Stomach (tissue), 8 donors: ENCODE measurements at regions not wholly inside any gene's neighbourhood (a gene's known extent, or its start where the extent isn't known, plus 50 kb on each side); places are given as distances from the start of the nearest gene placed in this dataset.

Source experiments
- DNase-seq, 2 donors: peaks; one replicate each; pipeline versions ENCODE4 v3.0.0 to v3.0.0-alpha.2; 2013 to 2019
- H3K27ac ChIP-seq, 5 donors: fragments of 200-600 bp in 4 of 5; sonication (generic) in 4 of 5; one replicate each; pipeline ENCODE4 v1.5.1; 2013 to 2019; ENCODE audit warnings: mild to moderate bottlenecking in 1 of 5, moderate library complexity in 1 of 5
- H3K27me3 ChIP-seq, 3 donors: fragments of 200-600 bp; sonication (generic); one replicate each; pipeline ENCODE4 v1.5.1; 2017 to 2019; ENCODE audit warnings: mixed run types in 1 of 3
- H3K36me3 ChIP-seq, 4 donors: fragments of 200-600 bp; sonication (generic); 1 replicate in 3 of 4; 2 replicates in 1 of 4; pipeline ENCODE4 v1.5.1; 2016 to 2019
- H3K4me1 ChIP-seq, 4 donors: fragments of 200-600 bp; sonication (generic); one replicate each; pipeline ENCODE4 v1.5.1; 2016 to 2019
- H3K4me3 ChIP-seq, 4 donors: fragments of 200-600 bp; sonication (generic) in 3 of 4; one replicate each; pipeline ENCODE4 v1.5.1; 2016 to 2019; ENCODE audit warnings: mild to moderate bottlenecking in 1 of 4
- H3K9me3 ChIP-seq, 4 donors: fragments of 200-600 bp; sonication (generic); one replicate each; pipeline ENCODE4 v1.5.1; 2016 to 2019
- EP300 ChIP-seq: sonication (generic); formaldehyde crosslinking; IDR thresholded peaks from one replicate; pipeline ENCODE4 v1.6.1; 2017; ENCODE audit warnings: antibody characterized with exemption
- POLR2A ChIP-seq, 4 donors: fragments of 450-650 bp; IDR thresholded peaks; one replicate each; pipeline ENCODE4 v1.6.1; 2016; ENCODE audit warnings: antibody characterized with exemption in 4 of 4, control low read depth in 2 of 4, mild to moderate bottlenecking in 1 of 4, moderate library complexity in 1 of 4
- POLR2AphosphoS5 ChIP-seq, 3 donors: sonication (generic); formaldehyde crosslinking; IDR thresholded peaks; one replicate each; pipeline ENCODE4 v1.6.1; 2016; ENCODE audit warnings: antibody characterized with exemption in 3 of 3
- WGBS, 5 donors: extraction: QIAGEN DNeasy Blood & Tissue Kit in 3 of 5; methylation state at CpG; one replicate each; pipeline versions ENCODE4 v1.1.5 to v1.1.7; 2013 to 2018; 5-methylcytosine and 5-hydroxymethylcytosine counted together
- intact Hi-C: fragments of 100-400 bp; cut with DNase I; formaldehyde crosslinking; loops from one replicate; pipeline ENCODE4 v1.15.1; 2023; ENCODE audit warnings: low total_unique reads
- TF ChIP-seq, protein P1 (sequence below), 7 experiments: fragments of 450-650 bp in 4 of 7; fragments of 200-600 bp in 3 of 7; sonication (generic) in 3 of 7; IDR thresholded peaks; one replicate each; pipeline ENCODE4 v1.5.1; 2016 to 2019; ENCODE audit warnings: antibody characterized with exemption in 7 of 7, control low read depth in 2 of 7, mild to moderate bottlenecking in 1 of 7
- donor health status: healthy with polysubstance abuse.
- donor health status: Bipolar disorder and iron deficiency.
- donor health status: healthy.

DNA sequence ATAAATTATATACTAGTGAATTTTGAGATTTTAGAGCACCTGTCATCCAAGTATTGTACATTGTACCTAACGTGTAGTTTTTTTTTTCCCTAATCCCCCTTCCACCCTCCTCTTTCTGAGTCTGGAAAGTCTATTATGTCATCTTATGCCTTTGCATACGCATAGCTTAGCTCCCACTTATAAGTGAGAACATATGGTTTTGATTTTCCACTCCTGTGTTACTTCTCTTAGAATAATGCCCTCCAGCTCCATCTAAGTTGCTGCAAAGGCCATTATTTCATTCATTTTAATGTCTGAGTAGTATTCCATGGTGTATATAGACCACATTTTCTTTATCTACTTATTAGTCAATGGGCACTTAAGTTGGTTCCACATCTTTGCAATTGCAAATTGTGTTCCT, 177.0 kb upstream of the C16orf82 start:
- H3K27ac ChIP-seq, result no peak overlapping the region
- TF ChIP-seq POLR2A (IDR thresholded peaks at IDR 0.05) (no peak), EP300 (no peak), POLR2AphosphoS5 (IDR thresholded peaks at IDR 0.05) (no peak)
- TF ChIP-seq, protein P1, sequence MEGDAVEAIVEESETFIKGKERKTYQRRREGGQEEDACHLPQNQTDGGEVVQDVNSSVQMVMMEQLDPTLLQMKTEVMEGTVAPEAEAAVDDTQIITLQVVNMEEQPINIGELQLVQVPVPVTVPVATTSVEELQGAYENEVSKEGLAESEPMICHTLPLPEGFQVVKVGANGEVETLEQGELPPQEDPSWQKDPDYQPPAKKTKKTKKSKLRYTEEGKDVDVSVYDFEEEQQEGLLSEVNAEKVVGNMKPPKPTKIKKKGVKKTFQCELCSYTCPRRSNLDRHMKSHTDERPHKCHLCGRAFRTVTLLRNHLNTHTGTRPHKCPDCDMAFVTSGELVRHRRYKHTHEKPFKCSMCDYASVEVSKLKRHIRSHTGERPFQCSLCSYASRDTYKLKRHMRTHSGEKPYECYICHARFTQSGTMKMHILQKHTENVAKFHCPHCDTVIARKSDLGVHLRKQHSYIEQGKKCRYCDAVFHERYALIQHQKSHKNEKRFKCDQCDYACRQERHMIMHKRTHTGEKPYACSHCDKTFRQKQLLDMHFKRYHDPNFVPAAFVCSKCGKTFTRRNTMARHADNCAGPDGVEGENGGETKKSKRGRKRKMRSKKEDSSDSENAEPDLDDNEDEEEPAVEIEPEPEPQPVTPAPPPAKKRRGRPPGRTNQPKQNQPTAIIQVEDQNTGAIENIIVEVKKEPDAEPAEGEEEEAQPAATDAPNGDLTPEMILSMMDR (IDR thresholded peaks at IDR 0.05), result no peak
- intact Hi-C loops, result no loop called here
- no peaks in the 10 kb centered on the region for H3K27me3 ChIP-seq
- peaks cover 0 to 9% (median 2%) of the 10 kb centered on the region in 4 donors for H3K9me3 ChIP-seq
- no peaks in the 10 kb centered on the region for H3K36me3 ChIP-seq
- no peaks in the 10 kb centered on the region for H3K4me1 ChIP-seq
- no peak for DNase-seq
- H3K4me3 ChIP-seq, result no peak overlapping the region
- WGBS, 5 donors, result 66 to 75% (median 68%) methylated on average over 2 of the region's 2 CpGs

DNA sequence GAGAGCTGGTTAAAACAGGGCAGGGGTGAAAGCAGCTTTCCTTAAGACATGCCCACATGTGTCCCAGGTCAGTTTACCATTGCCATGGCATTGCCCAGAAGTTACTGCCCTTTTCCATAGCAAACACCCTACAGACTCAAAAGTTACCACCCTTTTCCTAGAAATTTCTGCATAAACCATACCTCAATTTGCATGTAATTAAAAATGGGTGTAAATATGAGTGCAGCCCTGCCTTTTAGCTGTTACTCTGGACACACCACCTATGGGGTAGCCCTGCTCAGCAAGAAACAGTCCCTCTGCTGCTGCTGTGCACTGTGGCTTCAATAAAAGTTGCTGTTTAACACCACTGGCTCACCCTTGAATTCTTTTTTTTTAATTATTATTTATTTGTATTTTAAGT, 168.5 kb upstream of the C16orf82 start:
- Histone ChIP-seq H3K27ac (no peak overlapping the region), H3K27me3 (peaks cover 0 to 4% (median 0%) of the 10 kb centered on the region in 3 donors), H3K36me3 (no peaks in the 10 kb centered on the region), H3K4me1 (no peaks in the 10 kb centered on the region), H3K9me3 (peaks cover 0 to 3% (median 0%) of the 10 kb centered on the region in 4 donors), H3K4me3 (no peak overlapping the region)
- TF ChIP-seq POLR2AphosphoS5 (IDR thresholded peaks at IDR 0.05) (no peak), POLR2A (IDR thresholded peaks at IDR 0.05) (no peak), EP300 (no peak)
- TF ChIP-seq, protein P1 (IDR thresholded peaks at IDR 0.05), result no peak
- intact Hi-C loops, result no loop called here
- no peak for DNase-seq

DNA sequence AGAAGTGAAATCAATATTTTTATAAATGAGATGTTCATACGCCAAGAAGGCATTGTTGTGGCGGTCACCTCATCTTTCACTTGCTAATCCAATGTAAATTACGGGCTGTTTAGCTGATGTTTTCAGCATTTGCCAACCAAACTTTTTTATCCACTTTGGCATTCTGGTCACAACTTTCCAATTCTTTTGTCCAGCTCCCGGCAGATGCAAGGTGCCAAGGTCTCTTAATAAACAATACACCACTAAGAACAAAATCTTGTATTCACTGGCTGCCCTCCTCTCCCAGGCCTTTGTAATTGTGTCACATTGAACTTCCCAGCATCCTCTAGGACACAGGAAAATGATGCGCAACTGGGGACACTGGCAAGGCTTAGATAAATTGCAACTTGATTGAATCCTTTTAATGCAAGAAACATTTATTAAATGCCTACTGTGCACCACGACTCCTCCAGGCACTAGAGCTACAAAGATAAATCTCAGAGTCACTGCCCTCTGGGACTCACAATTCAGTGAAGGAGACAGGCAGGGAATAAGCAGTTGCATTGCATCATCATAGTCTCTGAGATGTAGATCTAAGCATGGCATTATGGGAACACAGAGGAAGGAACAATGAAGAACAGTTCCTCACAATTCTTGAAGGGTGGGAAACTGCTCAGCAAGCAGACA, 165.4 kb upstream of the C16orf82 start:
- intact Hi-C loops, result no loop called here
- no peak for DNase-seq
- 73 to 81% (median 80%) methylated on average over 6 of the region's 6 CpGs for WGBS, 5 donors
- Histone ChIP-seq H3K27me3 (peaks cover 0 to 4% (median 0%) of the 10 kb centered on the region in 3 donors), H3K9me3 (no peaks in the 10 kb centered on the region), H3K4me1 (no peaks in the 10 kb centered on the region), H3K27ac (no peak overlapping the region), H3K36me3 (no peaks in the 10 kb centered on the region), H3K4me3 (no peak overlapping the region)
- TF ChIP-seq EP300 (no peak), POLR2A (IDR thresholded peaks at IDR 0.05) (no peak), POLR2AphosphoS5 (IDR thresholded peaks at IDR 0.05) (no peak)
- TF ChIP-seq, protein P1 (IDR thresholded peaks at IDR 0.05), result no peak

DNA sequence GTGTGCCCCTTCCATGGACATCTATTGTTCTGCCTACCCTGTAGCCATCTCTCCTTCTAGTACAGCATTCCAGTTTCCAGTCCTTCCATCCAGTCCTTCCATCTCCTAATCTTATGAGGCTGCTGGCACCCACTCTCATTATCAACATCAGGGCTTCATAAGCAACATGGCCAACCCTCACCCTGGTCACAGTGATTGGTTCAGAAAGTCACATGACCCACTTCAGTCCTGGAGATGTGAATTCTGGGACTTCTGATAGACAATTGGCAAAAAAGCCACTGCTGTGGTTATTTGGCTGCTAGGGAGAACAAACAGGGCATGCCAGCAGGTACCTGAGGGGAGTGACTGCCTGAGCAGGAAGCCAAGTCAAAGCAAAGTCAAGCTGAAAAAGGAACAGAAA, 164.7 kb upstream of the C16orf82 start:
- H3K4me1 ChIP-seq, result no peaks in the 10 kb centered on the region
- TF ChIP-seq, protein P1 (IDR thresholded peaks at IDR 0.05), result no peak
- TF ChIP-seq POLR2A (IDR thresholded peaks at IDR 0.05) (no peak), EP300 (no peak), POLR2AphosphoS5 (IDR thresholded peaks at IDR 0.05) (no peak)
- H3K36me3 ChIP-seq, result no peaks in the 10 kb centered on the region
- H3K27me3 ChIP-seq, result peaks cover 0 to 8% (median 0%) of the 10 kb centered on the region in 3 donors
- no peak overlapping the region for H3K4me3 ChIP-seq
- intact Hi-C loops, result no loop called here
- H3K27ac ChIP-seq, result no peak overlapping the region
- H3K9me3 ChIP-seq, result no peaks in the 10 kb centered on the region
- no peak for DNase-seq
